SK-N-SH (cell line): ENCODE measurements at regions not wholly inside any gene's neighbourhood (a gene's known extent, or its start where the extent isn't known, plus 50 kb on each side); places are given as distances from the start of the nearest gene placed in this dataset.
"Not testable (repeated sequence)": the region's sequence is repeated elsewhere in the genome, so short reads cannot be mapped to it uniquely, and the experiment has no call there.

Experiments used
- CTCF ChIP-seq: fragments of 200-600 bp; sonication (generic); IDR thresholded peaks from 2 replicates; pipeline ENCODE4 v1.6.1; 2017; ENCODE audit warnings: antibody characterized with exemption, mild to moderate bottlenecking, moderate library complexity
- EP300 ChIP-seq, 2 experiments: IDR thresholded peaks; 2 replicates each; pipeline versions ENCODE4 v1.4.0 to v1.6.1; 2012; ENCODE audit warnings: borderline replicate concordance in 1 of 2, low read depth in 1 of 2, low read length in 1 of 2
- GABPA ChIP-seq: IDR thresholded peaks from 2 replicates; pipeline ENCODE4 v1.4.0; 2012; ENCODE audit warnings: low read depth, mild to moderate bottlenecking
- JUND ChIP-seq: IDR thresholded peaks from 2 replicates; pipeline ENCODE4 v1.4.0; 2012
- MAX ChIP-seq: IDR thresholded peaks from 2 replicates; pipeline ENCODE4 v1.4.0; 2012; ENCODE audit warnings: low read depth
- MXI1 ChIP-seq: IDR thresholded peaks from 2 replicates; pipeline ENCODE4 v1.6.1; 2012; ENCODE audit warnings: mild to moderate bottlenecking, low read depth, low read length, improper control_type of control experiment
- NFIC ChIP-seq: IDR thresholded peaks from 2 replicates; pipeline ENCODE4 v1.4.0; 2012; ENCODE audit warnings: borderline replicate concordance
- POLR2AphosphoS5 ChIP-seq: IDR thresholded peaks from 2 replicates; pipeline ENCODE4 v1.6.1; 2012; ENCODE audit warnings: low read depth, low read length
- SIN3A ChIP-seq: IDR thresholded peaks from 2 replicates; pipeline ENCODE4 v1.6.1; 2012; ENCODE audit warnings: low read depth, mild to moderate bottlenecking, low read length, moderate library complexity, borderline replicate concordance
- SMC3 ChIP-seq: IDR thresholded peaks from 2 replicates; pipeline ENCODE4 v1.6.1; 2012; ENCODE audit warnings: low read depth, low read length, improper control_type of control experiment
- TAF1 ChIP-seq: IDR thresholded peaks from 2 replicates; pipeline ENCODE4 v1.6.1; 2012; ENCODE audit warnings: low read depth, mild to moderate bottlenecking, low read length, moderate library complexity, borderline replicate concordance
- USF1 ChIP-seq: IDR thresholded peaks from 2 replicates; pipeline ENCODE4 v1.4.0; 2012; ENCODE audit warnings: low read depth, borderline replicate concordance

- not testable (repeated sequence) for TF ChIP-seq POLR2AphosphoS5; NFIC; SMC3; CTCF; MAX; USF1; MXI1; SIN3A; EP300 (IDR thresholded peaks at IDR 0.05; ENCODE audit: borderline replicate concordance in 1 of 2, low read depth in 1 of 2, low read length in 1 of 2); GABPA; TAF1; JUND
Measured at GRCh38 chr11:134851503-134852224, 439.6 kb upstream of the B3GAT1 start.
